Esophagus squamous epithelium (tissue), 5 donors: ENCODE measurements at regions not wholly inside any gene's neighbourhood (a gene's known extent, or its start where the extent isn't known, plus 50 kb on each side); places are given as distances from the start of the nearest gene placed in this dataset.

Experiments
- DNase-seq: peaks from one replicate; lab custom pipeline; 2025; lab: John Stamatoyannopoulos, UW
- H3K27ac ChIP-seq, 4 donors: fragments of 200-600 bp; sonication (generic); one replicate each; pipeline ENCODE4 v1.5.1; 2016 to 2019; ENCODE audit warnings: mild to moderate bottlenecking in 1 of 4
- H3K27me3 ChIP-seq, 4 donors: fragments of 200-600 bp; sonication (generic); 1 replicate in 3 of 4; 2 replicates in 1 of 4; pipeline versions ENCODE4 v1.5.1 to v1.6.0; 2017 to 2021; ENCODE audit warnings: antibody characterized with exemption in 1 of 4
- H3K36me3 ChIP-seq, 3 donors: fragments of 200-600 bp; sonication (generic); one replicate each; pipeline ENCODE4 v1.5.1; 2016 to 2019
- H3K4me1 ChIP-seq, 3 donors: fragments of 200-600 bp; sonication (generic); one replicate each; pipeline ENCODE4 v1.5.1; 2017 to 2019
- H3K4me3 ChIP-seq, 4 donors: fragments of 200-600 bp; sonication (generic); 1 replicate in 3 of 4; 2 replicates in 1 of 4; pipeline ENCODE4 v1.5.1; 2016 to 2019; ENCODE audit warnings: mild to moderate bottlenecking in 2 of 4, moderate library complexity in 1 of 4
- H3K9me3 ChIP-seq, 3 donors: fragments of 200-600 bp; sonication (generic); one replicate each; pipeline ENCODE4 v1.5.1; 2016 to 2019
- POLR2A ChIP-seq, 4 donors: fragments of 450-650 bp; IDR thresholded peaks; one replicate each; pipeline ENCODE4 v1.6.1; 2017; ENCODE audit warnings: antibody characterized with exemption in 4 of 4, mild to moderate bottlenecking in 4 of 4, moderate library complexity in 3 of 4
- WGBS, 2 donors: methylation state at CpG; one replicate each; pipeline ENCODE4 v1.1.5; 2018; 5-methylcytosine and 5-hydroxymethylcytosine counted together
- intact Hi-C: fragments of 100-400 bp; cut with DNase I; formaldehyde crosslinking; loops from one replicate; pipeline ENCODE4 v1.15.0; 2022
- TF ChIP-seq, protein P1 (sequence below), 6 experiments: fragments of 450-650 bp in 4 of 6; fragments of 200-600 bp in 2 of 6; sonication (generic) in 2 of 6; IDR thresholded peaks; one replicate each; pipeline ENCODE4 v1.5.1; 2016 to 2019; ENCODE audit warnings: antibody characterized with exemption in 6 of 6, mild to moderate bottlenecking in 4 of 6, moderate library complexity in 4 of 6
- donor health status: DM: yes; HTN: yes; CAD: no.

DNA sequence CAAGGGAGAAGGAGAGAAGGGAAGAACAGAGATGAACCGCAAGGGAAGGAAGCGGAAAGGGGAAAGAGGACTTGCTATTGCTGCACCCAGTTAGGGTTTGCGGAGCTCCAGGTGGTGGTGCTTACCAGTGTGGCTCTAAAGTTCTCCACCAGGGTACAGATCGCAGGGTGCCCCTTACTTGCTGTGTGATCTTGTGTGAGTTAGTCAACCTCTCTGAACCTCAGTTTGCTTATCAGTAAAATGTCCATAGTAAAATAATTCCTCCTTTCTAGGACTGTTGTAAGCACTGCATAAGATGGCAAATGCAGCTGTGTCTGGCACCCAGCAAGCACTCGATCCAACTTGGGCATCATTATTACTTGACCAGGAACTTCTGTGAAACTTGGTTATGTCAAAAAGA lies 230.7 kb upstream of the CDH5 start:
- H3K27ac ChIP-seq = no peak overlapping the region
- WGBS, 2 donors = 90 to 98% methylated on average over 4 to 5 of the region's 5 CpGs
- intact Hi-C loops = no loop called here
- no peaks in the 10 kb centered on the region for H3K27me3 ChIP-seq
- H3K4me1 ChIP-seq = peaks cover 0 to 11% (median 0%) of the 10 kb centered on the region in 3 donors
- H3K4me3 ChIP-seq = no peak overlapping the region
- H3K36me3 ChIP-seq = no peaks in the 10 kb centered on the region
- H3K9me3 ChIP-seq = no peaks in the 10 kb centered on the region
- TF ChIP-seq, protein P1, sequence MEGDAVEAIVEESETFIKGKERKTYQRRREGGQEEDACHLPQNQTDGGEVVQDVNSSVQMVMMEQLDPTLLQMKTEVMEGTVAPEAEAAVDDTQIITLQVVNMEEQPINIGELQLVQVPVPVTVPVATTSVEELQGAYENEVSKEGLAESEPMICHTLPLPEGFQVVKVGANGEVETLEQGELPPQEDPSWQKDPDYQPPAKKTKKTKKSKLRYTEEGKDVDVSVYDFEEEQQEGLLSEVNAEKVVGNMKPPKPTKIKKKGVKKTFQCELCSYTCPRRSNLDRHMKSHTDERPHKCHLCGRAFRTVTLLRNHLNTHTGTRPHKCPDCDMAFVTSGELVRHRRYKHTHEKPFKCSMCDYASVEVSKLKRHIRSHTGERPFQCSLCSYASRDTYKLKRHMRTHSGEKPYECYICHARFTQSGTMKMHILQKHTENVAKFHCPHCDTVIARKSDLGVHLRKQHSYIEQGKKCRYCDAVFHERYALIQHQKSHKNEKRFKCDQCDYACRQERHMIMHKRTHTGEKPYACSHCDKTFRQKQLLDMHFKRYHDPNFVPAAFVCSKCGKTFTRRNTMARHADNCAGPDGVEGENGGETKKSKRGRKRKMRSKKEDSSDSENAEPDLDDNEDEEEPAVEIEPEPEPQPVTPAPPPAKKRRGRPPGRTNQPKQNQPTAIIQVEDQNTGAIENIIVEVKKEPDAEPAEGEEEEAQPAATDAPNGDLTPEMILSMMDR (IDR thresholded peaks at IDR 0.05) = no peak
- TF ChIP-seq POLR2A (IDR thresholded peaks at IDR 0.05) = no peak
- DNase-seq = no peak

DNA sequence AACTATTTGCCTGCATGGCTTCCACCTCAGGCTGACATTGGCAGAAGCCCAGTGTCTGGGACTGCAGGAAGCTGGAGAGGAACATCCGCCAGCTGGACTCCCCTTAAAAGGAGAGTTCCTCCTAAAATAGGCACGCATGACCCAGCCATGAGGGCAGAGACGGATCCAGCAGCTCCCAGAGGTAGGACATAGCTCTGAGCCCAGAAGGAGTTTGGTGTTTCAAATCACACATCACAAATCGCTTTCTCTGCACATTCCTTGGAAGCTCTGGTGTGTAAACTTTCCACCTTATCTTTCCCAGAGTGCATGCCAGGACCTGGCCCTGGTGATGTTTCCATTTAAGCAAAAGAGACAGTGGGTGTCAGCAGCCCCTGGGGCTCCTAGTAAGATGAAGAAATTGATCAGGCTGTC lies 231.1 kb upstream of the CDH5 start:
- 14 to 30% methylated on average over 3 to 4 of the region's 4 CpGs for WGBS, 2 donors
- Histone ChIP-seq H3K36me3 (no peaks in the 10 kb centered on the region), H3K9me3 (no peaks in the 10 kb centered on the region), H3K27ac (no peak overlapping the region), H3K27me3 (no peaks in the 10 kb centered on the region), H3K4me1 (peaks cover 0 to 11% (median 0%) of the 10 kb centered on the region in 3 donors), H3K4me3 (no peak overlapping the region)
- intact Hi-C loops = no loop called here
- DNase-seq = no peak
- TF ChIP-seq, protein P1 (IDR thresholded peaks at IDR 0.05) = no peak

- Histone ChIP-seq H3K27ac (no peak overlapping the region), H3K4me1 (peaks cover 0 to 11% (median 0%) of the 10 kb centered on the region in 3 donors), H3K9me3 (no peaks in the 10 kb centered on the region), H3K27me3 (no peaks in the 10 kb centered on the region), H3K4me3 (no peak overlapping the region), H3K36me3 (no peaks in the 10 kb centered on the region)
- no peak for DNase-seq
- TF ChIP-seq, protein P1 (IDR thresholded peaks at IDR 0.05) = no peak
- TF ChIP-seq POLR2A (IDR thresholded peaks at IDR 0.05) = no peak
- intact Hi-C loops = no loop called here
- WGBS, 2 donors = 61 to 65% methylated on average over 2 to 5 of the region's 5 CpGs
Observed at GRCh38 chr16:66134875-66135274, 231.6 kb upstream of the CDH5 start.

GRCh38 chr16:66133643-66134338 lies 232.7 kb upstream of the CDH5 start:
- Histone ChIP-seq H3K4me1 (peaks cover 0 to 11% (median 0%) of the 10 kb centered on the region in 3 donors), H3K27ac (no peak overlapping the region)

GRCh38 chr16:66131895-66132294 lies 234.6 kb upstream of the CDH5 start:
- Histone ChIP-seq H3K4me3 (no peak overlapping the region), H3K27ac (no peak overlapping the region), H3K9me3 (no peaks in the 10 kb centered on the region), H3K27me3 (peaks cover 0 to 24% (median 0%) of the 10 kb centered on the region in 4 donors), H3K4me1 (peaks cover 0 to 20% (median 0%) of the 10 kb centered on the region in 3 donors), H3K36me3 (no peaks in the 10 kb centered on the region)
- WGBS, 2 donors = 54 to 80% methylated on average over 3 of the region's 3 CpGs
- intact Hi-C loops = no loop called here
- TF ChIP-seq POLR2A (IDR thresholded peaks at IDR 0.05) = no peak
- TF ChIP-seq, protein P1 (IDR thresholded peaks at IDR 0.05) = no peak
- no peak for DNase-seq

More at GRCh38 chr16:66133643-66134338, 232.7 kb upstream of the CDH5 start:
- no peak for TF ChIP-seq POLR2A (IDR thresholded peaks at IDR 0.05)
- TF ChIP-seq, protein P1 (IDR thresholded peaks at IDR 0.05) = no peak
- Histone ChIP-seq H3K27me3 (peaks cover 0 to 5% (median 0%) of the 10 kb centered on the region in 4 donors), H3K4me3 (no peak overlapping the region), H3K36me3 (no peaks in the 10 kb centered on the region), H3K9me3 (no peaks in the 10 kb centered on the region)
- intact Hi-C loops = no loop called here
- 83 to 99% methylated on average over 6 of the region's 6 CpGs for WGBS, 2 donors
- DNase-seq = no peak
